GM19468 (cell line): ENCODE measurements at regions not wholly inside any gene's neighbourhood (a gene's known extent, or its start where the extent isn't known, plus 50 kb on each side); places are given as distances from the start of the nearest gene placed in this dataset.
"Not testable (repeated sequence)": the region's sequence is repeated elsewhere in the genome, so short reads cannot be mapped to it uniquely, and the experiment has no call there.

Experiments used
- ATAC-seq: cut with Tn5 transposase; IDR thresholded peaks from one replicate; pipeline ENCODE4 v1.9.1; 2021; ENCODE audit warnings: mild to moderate bottlenecking, moderate library complexity, moderate number of reproducible peaks; ENCODE audit not compliant: unreplicated experiment; ENCODE audit errors: extremely low read depth

GRCh38 chr2:143842836-143843235 is 677.1 kb downstream of the ZEB2 start:
- ATAC-seq: no peak

- no peak for ATAC-seq
Measured at GRCh38 chr2:143841935-143842334, 678.0 kb downstream of the ZEB2 start.

GRCh38 chr2:143840601-143841000 is 679.3 kb downstream of the ZEB2 start:
- ATAC-seq: no peak

- no peak for ATAC-seq
Measured at GRCh38 chr2:143840194-143840593, 679.7 kb downstream of the ZEB2 start.

- ATAC-seq: no peak
Measured at GRCh38 chr2:143839456-143839855, 680.5 kb downstream of the ZEB2 start.

- ATAC-seq: not testable (repeated sequence)
Measured at GRCh38 chr2:143837055-143837454, 682.9 kb downstream of the ZEB2 start.

GRCh38 chr2:143835481-143835880 is 684.4 kb downstream of the ZEB2 start:
- no peak for ATAC-seq

- ATAC-seq: no peak
Measured at GRCh38 chr2:143833015-143833660, 686.8 kb downstream of the ZEB2 start.

GRCh38 chr2:143830476-143830875 is 689.4 kb downstream of the ZEB2 start:
- no peak for ATAC-seq

- no peak for ATAC-seq
Measured at GRCh38 chr2:143828763-143829537, 691.0 kb downstream of the ZEB2 start.

- ATAC-seq: no peak
Measured at GRCh38 chr2:143824791-143825190, 695.1 kb downstream of the ZEB2 start.

GRCh38 chr2:143823876-143824275 is 694.7 kb downstream of the ARHGAP15 start:
- no peak for ATAC-seq

GRCh38 chr2:143823296-143823695 is 694.1 kb downstream of the ARHGAP15 start:
- no peak for ATAC-seq

GRCh38 chr2:143822736-143823135 is 693.5 kb downstream of the ARHGAP15 start:
- no peak for ATAC-seq

GRCh38 chr2:143819764-143820163 is 690.5 kb downstream of the ARHGAP15 start:
- no peak for ATAC-seq

- ATAC-seq: no peak
Measured at GRCh38 chr2:143819190-143819735, 690.0 kb downstream of the ARHGAP15 start.
